Subcutaneous abdominal adipose tissue (tissue), 5 donors: ENCODE measurements at regions not wholly inside any gene's neighbourhood (a gene's known extent, or its start where the extent isn't known, plus 50 kb on each side); places are given as distances from the start of the nearest gene placed in this dataset.

Experiments used
- H3K27ac ChIP-seq: one replicate; pipeline ENCODE4 v1.7.0; 2013; ENCODE audit warnings: low read depth, mild to moderate bottlenecking, inconsistent platforms, low read length, moderate library complexity
- H3K27me3 ChIP-seq, 5 donors: one replicate each; pipeline ENCODE4 v1.7.0; 2013; ENCODE audit warnings: low read length in 5 of 5, inconsistent platforms in 1 of 5; ENCODE audit not compliant: control insufficient read depth in 5 of 5, insufficient read depth in 4 of 5
- H3K36me3 ChIP-seq, 5 donors: one replicate each; pipeline ENCODE4 v1.7.0; 2013; ENCODE audit warnings: low read length in 5 of 5; ENCODE audit not compliant: control insufficient read depth in 5 of 5, insufficient read depth in 5 of 5
- H3K4me1 ChIP-seq, 5 donors: one replicate each; pipeline ENCODE4 v1.7.0; 2013; ENCODE audit warnings: low read length in 5 of 5, mild to moderate bottlenecking in 3 of 5, moderate library complexity in 1 of 5; ENCODE audit not compliant: control insufficient read depth in 5 of 5, insufficient read depth in 5 of 5
- H3K4me3 ChIP-seq, 5 donors: one replicate each; pipeline ENCODE4 v1.7.0; 2013; ENCODE audit warnings: low read length in 5 of 5, low read depth in 1 of 5
- H3K9ac ChIP-seq, 5 donors: one replicate each; pipeline ENCODE4 v1.7.0; 2013; ENCODE audit warnings: low read length in 5 of 5, mild to moderate bottlenecking in 4 of 5, moderate library complexity in 3 of 5
- H3K9me3 ChIP-seq, 5 donors: one replicate each; pipeline ENCODE4 v1.7.0; 2013; ENCODE audit warnings: low read length in 5 of 5; ENCODE audit not compliant: control insufficient read depth in 5 of 5
- donor health status: healthy.
- donor health status: healthy.
- donor health status: healthy.
- donor health status: healthy.
- donor health status: healthy.

DNA sequence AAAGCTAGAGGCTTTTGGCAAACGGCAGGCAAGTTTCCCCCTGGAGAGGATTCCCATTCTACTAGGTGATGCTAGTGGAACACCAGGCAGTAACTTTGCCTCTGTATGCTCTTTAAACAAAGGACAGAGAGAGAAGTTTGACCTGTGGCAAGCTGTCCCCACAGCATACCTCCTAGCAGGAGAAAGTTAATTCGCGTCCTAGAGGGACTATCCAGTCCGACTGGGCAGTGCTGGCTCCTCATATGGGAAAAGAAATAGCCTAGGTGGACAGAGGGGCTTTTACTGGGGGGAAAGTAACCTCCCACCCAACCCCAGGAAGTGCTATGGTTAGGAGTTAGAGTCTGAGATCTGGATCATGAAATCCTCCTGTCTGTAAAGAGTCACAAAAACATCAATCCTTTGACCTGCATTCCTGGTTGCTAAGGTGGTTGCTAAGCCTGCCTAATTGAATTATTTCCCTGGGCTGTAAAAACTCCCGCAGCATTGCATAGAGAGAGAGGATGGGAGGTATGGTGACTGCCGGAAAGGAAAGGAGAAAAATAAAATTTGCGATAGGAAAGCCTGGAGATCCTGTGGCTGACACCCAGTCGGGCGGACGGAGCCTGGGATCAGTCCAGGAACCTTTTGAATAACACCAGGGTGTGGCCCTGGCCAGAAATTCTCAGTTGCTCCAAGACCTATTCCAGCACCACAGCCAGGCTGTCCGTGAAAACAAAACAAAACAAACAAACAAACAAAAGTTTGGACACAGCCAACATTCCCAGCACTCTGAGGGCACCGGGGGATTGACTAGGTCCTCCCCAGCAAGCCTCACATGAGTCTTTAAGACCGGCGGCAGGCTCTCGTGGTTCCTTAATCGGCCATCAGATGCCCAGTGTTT lies 67.7 kb upstream of the ATP11B start:
- Histone ChIP-seq H3K4me3 (peak overlapping the region; percentile 36 to 67 (median 50)), H3K36me3 (no peaks in the 10 kb centered on the region), H3K27ac (no peak overlapping the region), H3K9me3 (no peaks in the 10 kb centered on the region), H3K9ac (peak overlapping the region in 1 of 5 donors; percentile 47), H3K4me1 (peaks cover 0 to 9% (median 4%) of the 10 kb centered on the region in 5 donors), H3K27me3 (peaks cover 0 to 3% (median 0%) of the 10 kb centered on the region in 5 donors)

DNA sequence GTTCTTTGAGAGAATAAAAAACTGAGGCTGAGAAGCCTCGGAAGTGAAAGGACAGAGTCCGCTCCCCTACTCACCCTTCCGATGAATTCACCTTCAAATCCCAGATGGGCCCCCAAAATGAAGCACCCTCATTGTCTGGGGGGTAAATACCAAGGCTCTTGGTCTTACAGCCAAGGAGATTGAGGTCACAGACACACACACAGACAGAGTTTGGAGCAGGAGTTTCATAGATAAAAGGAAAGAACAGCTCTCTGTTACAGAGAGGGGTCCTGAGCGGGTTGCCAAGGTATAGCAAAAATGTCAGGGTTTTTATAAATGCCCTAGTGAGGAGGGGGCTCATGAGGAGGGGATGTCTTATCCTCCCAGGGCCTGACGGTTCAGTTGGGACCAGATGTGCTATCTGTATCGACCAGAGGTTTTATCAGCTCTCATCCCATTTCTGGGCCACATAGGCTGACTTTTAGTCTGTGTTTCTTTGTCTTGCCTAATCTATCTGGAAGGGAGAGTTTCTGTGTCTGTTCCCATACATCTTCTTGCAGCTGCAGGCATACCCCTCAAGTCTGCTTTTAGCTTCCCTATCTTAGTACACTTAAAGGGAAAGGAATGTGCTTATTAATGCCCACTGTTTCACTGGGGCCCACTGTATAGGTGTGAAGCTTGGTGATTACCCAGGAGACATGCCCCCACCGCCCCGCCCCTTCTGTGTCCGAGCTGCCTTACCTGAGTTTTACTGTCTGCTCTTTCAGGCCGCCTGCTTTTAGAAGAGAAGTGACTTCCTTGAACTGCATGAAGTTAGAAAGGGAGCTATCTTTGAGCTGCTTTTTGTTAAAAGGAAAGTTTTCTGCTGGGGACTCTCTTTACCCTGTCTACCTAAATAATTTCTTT lies 66.8 kb upstream of the ATP11B start:
- peak overlapping the region; percentile 36 to 67 (median 50) for H3K4me3 ChIP-seq

DNA sequence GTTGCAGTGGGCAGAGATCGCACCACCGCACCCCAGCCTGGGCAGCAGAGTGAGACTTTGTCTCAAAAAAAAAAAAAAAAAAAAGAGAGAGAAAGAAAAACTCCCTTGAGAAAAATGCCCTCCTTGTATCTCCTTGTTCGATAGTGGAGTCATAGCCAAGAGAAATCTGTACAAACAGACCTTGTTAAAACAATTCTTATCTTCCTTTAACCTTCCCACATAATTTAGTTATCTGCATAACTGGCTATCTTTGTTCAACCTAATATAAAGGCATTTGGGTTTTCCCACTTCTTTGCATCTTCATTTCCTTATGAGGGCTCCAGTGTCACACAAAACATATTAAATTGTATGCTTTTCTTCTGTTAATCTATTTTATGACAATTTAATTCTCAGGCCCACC lies 65.1 kb upstream of the ATP11B start:
- H3K9ac ChIP-seq: no peak overlapping the region
- no peak overlapping the region for H3K4me3 ChIP-seq
- peaks cover 0 to 9% (median 4%) of the 10 kb centered on the region in 5 donors for H3K4me1 ChIP-seq
- H3K36me3 ChIP-seq: no peaks in the 10 kb centered on the region
- no peaks in the 10 kb centered on the region for H3K9me3 ChIP-seq
- peaks cover 0 to 10% (median 3%) of the 10 kb centered on the region in 5 donors for H3K27me3 ChIP-seq
- no peak overlapping the region for H3K27ac ChIP-seq

More for the DNA sequence above, 66.8 kb upstream of the ATP11B start:
- no peaks in the 10 kb centered on the region for H3K36me3 ChIP-seq
- H3K27ac ChIP-seq: no peak overlapping the region
- peaks cover 0 to 3% (median 0%) of the 10 kb centered on the region in 5 donors for H3K27me3 ChIP-seq
- H3K9me3 ChIP-seq: no peaks in the 10 kb centered on the region
- peaks cover 0 to 9% (median 4%) of the 10 kb centered on the region in 5 donors for H3K4me1 ChIP-seq
- H3K9ac ChIP-seq: peak overlapping the region in 1 of 5 donors; percentile 47

DNA sequence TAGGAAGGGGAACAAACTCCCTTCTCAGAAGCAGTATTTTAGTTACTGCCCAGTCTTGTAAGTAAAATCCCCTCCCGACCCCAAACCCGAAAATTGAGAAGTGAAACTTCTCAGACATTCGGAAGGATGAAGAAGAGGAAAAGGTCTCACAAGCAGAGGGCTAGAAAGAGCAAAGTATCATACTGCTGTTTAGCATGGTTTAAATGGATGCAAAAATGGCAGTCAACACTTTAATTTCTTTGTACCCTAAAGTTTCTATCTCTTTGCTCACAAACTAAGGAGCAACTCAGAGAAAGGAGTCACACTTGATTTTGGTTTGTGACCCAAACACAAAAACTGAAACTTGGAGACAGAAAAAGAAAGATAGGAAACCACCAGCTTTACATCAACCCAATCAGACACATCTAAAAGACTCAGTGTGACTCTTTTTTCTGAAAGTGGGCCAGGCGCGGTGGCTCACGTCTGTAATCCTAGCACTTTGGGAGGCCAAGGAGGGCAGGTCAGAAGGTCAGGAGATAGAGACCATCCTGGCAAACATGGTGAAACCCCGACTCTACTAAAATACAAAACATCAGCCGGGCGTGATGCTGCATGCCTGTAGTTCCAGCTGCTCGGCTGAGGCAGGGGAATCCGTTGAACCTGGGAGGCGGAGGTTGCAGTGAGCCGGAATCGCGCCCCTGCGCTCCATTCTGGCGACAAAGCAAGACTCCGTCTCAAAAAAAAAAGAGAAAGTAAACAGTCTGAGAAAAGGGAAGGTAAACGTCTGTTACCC lies 63.2 kb upstream of the ATP11B start:
- Histone ChIP-seq H3K9ac (no peak overlapping the region), H3K27me3 (peaks cover 0 to 11% (median 3%) of the 10 kb centered on the region in 5 donors), H3K27ac (no peak overlapping the region), H3K4me3 (no peak overlapping the region), H3K4me1 (peaks cover 0 to 9% (median 4%) of the 10 kb centered on the region in 5 donors), H3K36me3 (no peaks in the 10 kb centered on the region), H3K9me3 (no peaks in the 10 kb centered on the region)

DNA sequence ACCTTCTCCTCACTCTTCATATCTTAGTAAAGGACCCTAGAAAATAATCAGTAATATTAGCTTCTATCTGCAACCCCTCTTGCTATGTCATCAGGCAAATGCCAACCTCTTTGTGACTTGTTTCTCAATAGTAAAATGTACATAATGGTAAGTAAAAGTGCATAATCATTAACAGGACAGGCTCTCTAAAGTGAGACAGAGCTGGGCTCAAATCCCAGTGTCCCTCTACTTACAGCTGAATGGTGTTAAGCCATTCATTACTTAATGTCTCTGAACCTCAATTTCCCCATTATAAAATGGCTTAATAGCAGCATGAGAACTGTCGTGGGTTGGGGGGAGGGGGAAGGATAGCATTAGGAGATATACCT lies 62.6 kb upstream of the ATP11B start:
- H3K36me3 ChIP-seq: no peaks in the 10 kb centered on the region
- peaks cover 0 to 11% (median 0%) of the 10 kb centered on the region in 5 donors for H3K27me3 ChIP-seq
- no peak overlapping the region for H3K9ac ChIP-seq
- H3K9me3 ChIP-seq: no peaks in the 10 kb centered on the region
- peaks cover 0 to 5% (median 4%) of the 10 kb centered on the region in 5 donors for H3K4me1 ChIP-seq
- no peak overlapping the region for H3K4me3 ChIP-seq
- no peak overlapping the region for H3K27ac ChIP-seq

DNA sequence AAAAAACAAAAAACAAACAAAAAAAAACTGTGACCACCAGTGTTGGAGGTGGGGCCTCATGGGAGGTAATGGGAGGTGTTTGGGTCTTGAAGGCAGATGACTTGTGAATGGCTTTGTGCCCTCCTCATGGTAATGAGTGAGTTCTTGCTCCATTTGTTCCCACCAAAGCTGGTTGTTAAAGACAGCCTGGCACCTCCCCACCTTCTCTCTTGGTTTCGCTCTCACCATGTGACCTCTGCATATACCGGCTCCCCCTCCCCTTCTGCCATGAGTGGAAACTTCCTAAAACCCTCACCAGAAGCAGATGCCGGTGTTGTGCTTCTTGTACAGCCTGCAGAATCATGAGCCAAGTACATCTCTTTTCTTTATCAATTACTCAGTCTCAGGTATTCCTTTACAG lies 61.5 kb upstream of the ATP11B start:
- Histone ChIP-seq H3K9me3 (no peaks in the 10 kb centered on the region), H3K36me3 (no peaks in the 10 kb centered on the region), H3K27ac (no peak overlapping the region), H3K4me1 (no peaks in the 10 kb centered on the region), H3K4me3 (no peak overlapping the region), H3K27me3 (peaks cover 0 to 11% (median 0%) of the 10 kb centered on the region in 5 donors), H3K9ac (no peak overlapping the region)

DNA sequence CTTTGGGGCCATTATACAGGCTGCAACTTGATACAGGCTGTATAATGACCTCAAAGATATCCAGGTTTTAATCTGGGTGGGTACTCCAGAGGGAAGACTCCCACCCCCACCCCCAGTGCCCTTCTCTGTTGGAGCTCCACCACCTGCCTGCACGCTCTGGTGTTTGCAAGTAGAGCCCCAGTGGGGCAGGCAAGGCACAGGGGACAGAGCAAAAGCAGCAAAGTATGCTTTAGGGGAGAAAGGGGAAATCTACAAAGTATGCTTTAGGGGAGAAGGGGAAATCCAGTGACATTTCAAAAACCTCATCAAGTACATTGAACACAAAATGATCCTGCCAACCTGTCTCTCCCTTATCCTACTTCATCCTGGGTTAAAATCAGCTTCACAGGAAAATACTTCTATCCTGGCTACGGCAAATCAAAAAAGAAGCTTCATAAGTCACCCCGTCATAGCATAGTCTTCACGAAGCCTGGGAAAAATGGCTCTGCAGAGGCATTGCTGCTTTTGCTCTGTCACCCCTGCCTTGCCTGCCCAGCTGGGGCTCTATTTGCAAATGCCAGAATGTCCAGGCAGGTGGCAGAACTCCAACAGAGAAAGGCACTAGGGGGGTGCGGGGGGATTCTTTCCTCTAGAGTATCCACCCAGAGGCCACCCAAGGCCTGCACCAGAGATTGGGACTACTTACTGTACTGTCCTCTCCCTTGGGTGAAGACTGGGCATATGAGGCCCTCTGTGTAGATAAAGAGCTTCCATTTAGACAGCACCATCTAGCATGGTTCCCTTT lies 60.9 kb upstream of the ATP11B start:
- no peaks in the 10 kb centered on the region for H3K4me1 ChIP-seq
- H3K4me3 ChIP-seq: no peak overlapping the region
- H3K36me3 ChIP-seq: no peaks in the 10 kb centered on the region
- no peak overlapping the region for H3K27ac ChIP-seq
- no peak overlapping the region for H3K9ac ChIP-seq
- H3K27me3 ChIP-seq: peaks cover 0 to 11% (median 0%) of the 10 kb centered on the region in 5 donors
- no peaks in the 10 kb centered on the region for H3K9me3 ChIP-seq

DNA sequence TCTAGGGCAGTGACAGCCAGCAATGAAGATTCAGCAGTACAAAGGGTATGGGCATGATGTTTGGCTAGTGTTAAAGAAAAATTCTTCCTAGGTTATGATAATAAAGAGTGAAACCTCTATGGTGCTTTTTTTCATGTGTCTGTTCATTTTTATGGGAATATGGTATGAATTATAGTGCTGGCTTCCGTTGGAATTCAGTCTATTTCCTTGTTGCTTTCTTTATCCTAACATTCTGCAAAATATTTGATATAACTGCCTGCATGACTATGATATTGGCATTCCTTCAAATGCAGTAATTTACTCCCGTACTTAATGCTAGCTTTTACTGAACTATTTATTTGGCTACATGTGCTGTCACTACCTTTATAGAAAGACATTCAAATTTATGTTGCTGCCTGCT lies 57.6 kb upstream of the ATP11B start:
- H3K27me3 ChIP-seq: peaks cover 0 to 16% (median 2%) of the 10 kb centered on the region in 5 donors
- no peaks in the 10 kb centered on the region for H3K9me3 ChIP-seq
- H3K36me3 ChIP-seq: no peaks in the 10 kb centered on the region
- H3K9ac ChIP-seq: no peak overlapping the region
- no peaks in the 10 kb centered on the region for H3K4me1 ChIP-seq
- no peak overlapping the region for H3K27ac ChIP-seq
- no peak overlapping the region for H3K4me3 ChIP-seq

DNA sequence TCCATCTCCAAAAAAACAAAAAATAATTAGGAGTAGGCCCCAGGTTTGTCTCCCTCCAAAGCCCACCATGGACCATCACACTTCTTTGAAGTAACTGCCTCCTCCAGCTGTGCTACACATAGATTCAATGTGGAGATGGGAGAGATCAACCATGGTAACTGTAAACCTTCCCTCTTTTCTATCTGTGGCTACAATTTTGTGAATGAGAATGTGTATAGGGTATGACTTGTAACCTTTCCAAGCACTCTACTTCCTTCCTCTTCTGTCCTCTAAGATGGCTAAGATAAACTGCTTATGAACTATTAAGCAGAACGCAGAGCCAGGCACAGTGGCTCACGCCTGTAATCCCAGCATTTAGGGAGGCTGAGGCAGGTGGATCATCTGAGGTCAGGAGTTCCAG lies 55.5 kb upstream of the ATP11B start:
- no peak overlapping the region for H3K27ac ChIP-seq
- H3K36me3 ChIP-seq: no peaks in the 10 kb centered on the region
- H3K27me3 ChIP-seq: peaks cover 0 to 10% (median 3%) of the 10 kb centered on the region in 5 donors
- no peak overlapping the region for H3K4me3 ChIP-seq
- H3K4me1 ChIP-seq: no peaks in the 10 kb centered on the region
- H3K9ac ChIP-seq: no peak overlapping the region
- no peaks in the 10 kb centered on the region for H3K9me3 ChIP-seq
